K562 (cell line): ENCODE measurements at regions not wholly inside any gene's neighbourhood (a gene's known extent, or its start where the extent isn't known, plus 50 kb on each side); places are given as distances from the start of the nearest gene placed in this dataset.

Experiments used
- ATAC-seq: fragments of 200-7000 bp; cut with Tn5 transposase; 3 replicates; pipeline ENCODE4 v1.9.1; 2020; ENCODE audit warnings: moderate library complexity
- BruUV-seq: library from RNA; stranded (reverse); fragments of 400-500 nt; replicated peaks from 2 replicates; lab custom pipeline; 2021; lab: Mats Ljungman, UMichigan
- CTCF ChIA-PET: fragments of 300-600 bp; formaldehyde crosslinking; extraction: SDS; loops from one replicate; lab custom pipeline; 2021; ENCODE audit warnings: low intra/inter-chr PET ratio; lab: Yijun Ruan, JAX
- POLR2A ChIA-PET: fragments of 300-600, 350-650 bp; sonication (Branson Sonifier 250); formaldehyde crosslinking; extraction: SDS; loops from one replicate; lab custom pipeline; 2021; ENCODE audit warnings: antibody characterized with exemption, inconsistent platforms; lab: Yijun Ruan, JAX
- DNase-seq, 4 experiments: peaks; one replicate each; pipeline versions ENCODE4 v3.0.0 to v3.0.0-alpha.2; 2011 to 2018; ENCODE audit warnings: low spot score in 3 of 4, mixed read lengths in 3 of 4; ENCODE audit errors: extremely low read depth in 1 of 4
- FAIRE-seq: peaks from 2 replicates; lab custom pipeline; 2011; peaks lifted over from hg19 to GRCh38; lab: Jason Lieb, UNC
- H2AFZ ChIP-seq: 2 replicates; pipeline ENCODE4 v1.6.0; 2011; ENCODE audit warnings: low read depth, low read length, control low read depth, inconsistent platforms
- H3K27ac ChIP-seq: fragments of 200-600 bp; 3 replicates; pipeline ENCODE4 v1.8.0; 2011; ENCODE audit warnings: low read depth, mild to moderate bottlenecking, control low read depth, inconsistent platforms, low read length, moderate library complexity, mixed read lengths; ENCODE audit errors: extremely low read depth
- H3K27me3 ChIP-seq, 2 experiments: fragments of 300-600 bp in 1 of 2; 2 replicates in 1 of 2; 3 replicates in 1 of 2; pipeline versions ENCODE4 v1.6.0 to v1.8.0; 2011; ENCODE audit warnings: inconsistent platforms in 2 of 2, low read length in 2 of 2, mild to moderate bottlenecking in 1 of 2, mixed read lengths in 1 of 2, moderate library complexity in 1 of 2; ENCODE audit not compliant: control insufficient read depth in 2 of 2, insufficient read depth in 2 of 2
- H3K36me3 ChIP-seq: fragments of 300-600 bp; 3 replicates; pipeline ENCODE4 v1.8.0; 2011; ENCODE audit warnings: mild to moderate bottlenecking, low read length, inconsistent platforms; ENCODE audit not compliant: control insufficient read depth, insufficient read depth
- H3K4me1 ChIP-seq, 2 experiments: fragments of 200-600 bp in 1 of 2; replicated peaks in 1 of 2; 2 replicates in 1 of 2; 3 replicates in 1 of 2; pipeline versions ENCODE4 v1.5.1 to v1.8.0; 2011; ENCODE audit warnings: inconsistent platforms in 2 of 2, low read length in 2 of 2, mild to moderate bottlenecking in 1 of 2, mixed read lengths in 1 of 2, moderate library complexity in 1 of 2; ENCODE audit not compliant: control insufficient read depth in 2 of 2, insufficient read depth in 2 of 2
- H3K4me2 ChIP-seq: 2 replicates; pipeline ENCODE4 v1.6.1; 2011; ENCODE audit warnings: low read length, control low read depth, inconsistent platforms, mixed read lengths; ENCODE audit not compliant: insufficient read depth
- H3K4me3 ChIP-seq: fragments of 200-600 bp; sonication (generic), shearing (Covaris generic); 2 replicates; pipeline ENCODE4 v1.5.1; 2016; ENCODE audit warnings: control low read depth, inconsistent platforms
- H3K79me2 ChIP-seq: fragments of 200-600 bp; 3 replicates; pipeline ENCODE4 v1.8.0; 2011; ENCODE audit warnings: low read length, inconsistent platforms; ENCODE audit not compliant: control insufficient read depth, insufficient read depth
- H3K9ac ChIP-seq, 2 experiments: 2 replicates each; pipeline versions ENCODE4 v1.6.0 to v1.6.1; 2011; ENCODE audit warnings: low read depth in 2 of 2, low read length in 2 of 2, control low read depth in 1 of 2, inconsistent platforms in 1 of 2, mild to moderate bottlenecking in 1 of 2, mixed read lengths in 1 of 2; ENCODE audit not compliant: insufficient read depth in 1 of 2
- H3K9me1 ChIP-seq: one replicate; pipeline ENCODE4 v1.6.0; 2011; ENCODE audit warnings: inconsistent platforms, mild to moderate bottlenecking, low read length, moderate library complexity; ENCODE audit not compliant: control insufficient read depth, insufficient read depth
- H3K9me3 ChIP-seq: replicated peaks from 2 replicates; pipeline ENCODE4 v1.5.1; 2011; ENCODE audit warnings: low read depth, low read length, inconsistent platforms; ENCODE audit not compliant: control insufficient read depth, insufficient read depth
- H4K20me1 ChIP-seq: replicated peaks from 2 replicates; pipeline ENCODE4 v1.6.1; 2011; ENCODE audit warnings: low read length, inconsistent platforms, mixed read lengths; ENCODE audit not compliant: control insufficient read depth, insufficient read depth
- BACH1 ChIP-seq: fragments of 200-800 bp; sonication (Bioruptor generic); IDR thresholded peaks from 2 replicates; pipeline ENCODE4 v1.6.1; 2016; ENCODE audit warnings: missing genetic modification characterization, missing compliant biosample characterization
- HEY1 ChIP-seq: fragments of 250-450 bp; sonication (Bioruptor Pico); IDR thresholded peaks from 2 replicates; pipeline ENCODE4 v1.5.0; 2020; ENCODE audit warnings: mild to moderate bottlenecking, moderate library complexity, borderline replicate concordance
- KHSRP ChIP-seq: fragments of 450-650 bp; IDR thresholded peaks from 2 replicates; pipeline ENCODE4 v1.6.1; 2017
- MTA3 ChIP-seq: fragments of 450-650 bp; formaldehyde crosslinking; IDR thresholded peaks from 2 replicates; pipeline ENCODE4 v1.6.1; 2017; ENCODE audit warnings: mild to moderate bottlenecking, borderline replicate concordance
- NFYB ChIP-seq: IDR thresholded peaks from 2 replicates; pipeline ENCODE4 v1.6.1; 2011; ENCODE audit warnings: mild to moderate bottlenecking, moderate library complexity; ENCODE audit not compliant: insufficient read length; ENCODE audit errors: extremely low read depth
- NR1H2 ChIP-seq: sonication (generic); formaldehyde crosslinking; IDR thresholded peaks from 2 replicates; pipeline ENCODE4 v1.4.0; 2020; ENCODE audit warnings: mild to moderate bottlenecking, missing genetic modification reagents
- PHF21A ChIP-seq: fragments of 450-650 bp; IDR thresholded peaks from 2 replicates; pipeline ENCODE4 v1.6.1; 2017; ENCODE audit warnings: low read depth, borderline replicate concordance
- POLR3A ChIP-seq: IDR thresholded peaks from 2 replicates; pipeline ENCODE4 v1.6.1; 2011; ENCODE audit warnings: borderline replicate concordance, mild to moderate bottlenecking, moderate library complexity; ENCODE audit not compliant: insufficient read length, insufficient read depth; ENCODE audit errors: extremely low read depth
- SMAD2 ChIP-seq: fragments of 150-350 bp; IDR thresholded peaks from 2 replicates; pipeline ENCODE4 v1.6.1; 2014; ENCODE audit warnings: low read depth, mild to moderate bottlenecking, low read length
- SMAD3 ChIP-seq: fragments of 450-650 bp; formaldehyde crosslinking; conservative IDR thresholded peaks from 2 replicates; pipeline ENCODE4 v1.4.0; 2020; ENCODE audit warnings: mild to moderate bottlenecking
- SRSF1 ChIP-seq: fragments of 200-400 bp; formaldehyde crosslinking; IDR thresholded peaks from 2 replicates; pipeline ENCODE4 v1.6.1; 2017; ENCODE audit warnings: mild to moderate bottlenecking, low read depth, low read length, moderate library complexity
- SRSF9 ChIP-seq: fragments of 200-400 bp; formaldehyde crosslinking; IDR thresholded peaks from 2 replicates; pipeline ENCODE4 v1.6.1; 2017; ENCODE audit warnings: low read depth, low read length, borderline replicate concordance
- ZNF124 ChIP-seq: sonication (generic); formaldehyde crosslinking; IDR thresholded peaks from 2 replicates; pipeline ENCODE4 v1.8.1; 2022; ENCODE audit warnings: missing genetic modification reagents
- ZNF23 ChIP-seq: fragments of 250-450 bp; sonication (Bioruptor Pico); IDR thresholded peaks from 2 replicates; pipeline ENCODE4 v1.4.0; 2020; ENCODE audit warnings: mild to moderate bottlenecking
- ZNF695 ChIP-seq: fragments of 450-650 bp; formaldehyde crosslinking; IDR thresholded peaks from 2 replicates; pipeline ENCODE4 v1.4.0; 2020; ENCODE audit warnings: mild to moderate bottlenecking, moderate library complexity
- ZNF780A ChIP-seq: fragments of 250-450 bp; sonication (Bioruptor Pico); IDR thresholded peaks from 2 replicates; pipeline ENCODE4 v1.5.0; 2021; ENCODE audit warnings: mild to moderate bottlenecking
- WGBS: fragments of 100-300 bp; shearing (Covaris generic); methylation state at CpG from one replicate; pipeline ENCODE4 v1.1.6; 2016; ENCODE audit warnings: low coverage, mixed read lengths; ENCODE audit not compliant: insufficient coverage; ENCODE audit errors: missing lambda C conversion rate; 5-methylcytosine and 5-hydroxymethylcytosine counted together
- in situ Hi-C: fragments of 300-500 bp; cut with MboI; formaldehyde crosslinking; loops from 4 replicates; pipeline ENCODE4 v1.15.0; 2018; ENCODE audit warnings: inconsistent platforms, mixed read lengths
- intact Hi-C: fragments of 100-400 bp; cut with micrococcal nuclease; formaldehyde crosslinking; loops from 2 replicates; pipeline ENCODE4 v1.14.2; 2022
- TF ChIP-seq, protein P1 (sequence below): fragments of 450-650 bp; IDR thresholded peaks from 2 replicates; pipeline ENCODE4 v1.6.1; 2016; ENCODE audit warnings: missing biosample characterization, missing genetic modification characterization
- TF ChIP-seq, protein P2 (sequence below): fragments of 450-650 bp; IDR thresholded peaks from one replicate; pipeline ENCODE4 v1.6.1; 2018; ENCODE audit warnings: mild to moderate bottlenecking, moderate library complexity; ENCODE audit not compliant: partially characterized antibody
- TF ChIP-seq, protein P3 (sequence below): sonication (generic); formaldehyde crosslinking; IDR thresholded peaks from 2 replicates; pipeline ENCODE4 v1.4.0; 2020; ENCODE audit warnings: mild to moderate bottlenecking, missing genetic modification reagents

DNA sequence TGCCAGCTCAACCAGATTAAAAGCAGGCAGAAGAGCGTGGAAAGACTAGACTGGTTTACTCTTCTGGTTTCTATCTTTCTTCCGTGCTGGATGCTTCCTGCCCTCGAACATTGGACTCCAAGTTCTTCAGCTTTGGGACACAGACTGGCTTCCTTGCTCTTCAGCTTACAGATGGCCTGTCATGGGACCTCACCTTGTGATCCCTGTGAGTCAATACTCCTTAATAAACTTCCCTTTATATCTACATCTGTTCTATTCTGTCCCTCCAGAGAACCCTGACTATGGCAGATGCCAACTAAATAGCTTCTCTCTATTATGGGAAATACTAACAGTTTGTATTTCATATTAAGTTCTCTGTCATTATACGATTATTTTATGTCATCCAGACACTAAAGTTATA is 609.1 kb downstream of the LMO7 start:
- in situ Hi-C loops (no loop called here), intact Hi-C loops (no loop called here)
- TF ChIP-seq PHF21A (no peak), BACH1 (tag) (no peak), ZNF23 (CRISPR knock-in tag) (no peak), SMAD3 (no peak), KHSRP (no peak), NR1H2 (CRISPR knock-in tag) (no peak), SRSF9 (no peak), POLR3A (no peak), SMAD2 (no peak), SRSF1 (no peak), MTA3 (no peak), ZNF695 (CRISPR knock-in tag) (no peak), HEY1 (CRISPR knock-in tag) (no peak), NFYB (no peak), ZNF124 (CRISPR knock-in tag) (no peak), ZNF780A (CRISPR knock-in tag) (no peak)
- TF ChIP-seq, protein P1, sequence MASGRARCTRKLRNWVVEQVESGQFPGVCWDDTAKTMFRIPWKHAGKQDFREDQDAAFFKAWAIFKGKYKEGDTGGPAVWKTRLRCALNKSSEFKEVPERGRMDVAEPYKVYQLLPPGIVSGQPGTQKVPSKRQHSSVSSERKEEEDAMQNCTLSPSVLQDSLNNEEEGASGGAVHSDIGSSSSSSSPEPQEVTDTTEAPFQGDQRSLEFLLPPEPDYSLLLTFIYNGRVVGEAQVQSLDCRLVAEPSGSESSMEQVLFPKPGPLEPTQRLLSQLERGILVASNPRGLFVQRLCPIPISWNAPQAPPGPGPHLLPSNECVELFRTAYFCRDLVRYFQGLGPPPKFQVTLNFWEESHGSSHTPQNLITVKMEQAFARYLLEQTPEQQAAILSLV (tag): no peak
- TF ChIP-seq, protein P2, sequence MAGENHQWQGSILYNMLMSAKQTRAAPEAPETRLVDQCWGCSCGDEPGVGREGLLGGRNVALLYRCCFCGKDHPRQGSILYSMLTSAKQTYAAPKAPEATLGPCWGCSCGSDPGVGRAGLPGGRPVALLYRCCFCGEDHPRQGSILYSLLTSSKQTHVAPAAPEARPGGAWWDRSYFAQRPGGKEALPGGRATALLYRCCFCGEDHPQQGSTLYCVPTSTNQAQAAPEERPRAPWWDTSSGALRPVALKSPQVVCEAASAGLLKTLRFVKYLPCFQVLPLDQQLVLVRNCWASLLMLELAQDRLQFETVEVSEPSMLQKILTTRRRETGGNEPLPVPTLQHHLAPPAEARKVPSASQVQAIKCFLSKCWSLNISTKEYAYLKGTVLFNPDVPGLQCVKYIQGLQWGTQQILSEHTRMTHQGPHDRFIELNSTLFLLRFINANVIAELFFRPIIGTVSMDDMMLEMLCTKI: no peak
- TF ChIP-seq, protein P3, sequence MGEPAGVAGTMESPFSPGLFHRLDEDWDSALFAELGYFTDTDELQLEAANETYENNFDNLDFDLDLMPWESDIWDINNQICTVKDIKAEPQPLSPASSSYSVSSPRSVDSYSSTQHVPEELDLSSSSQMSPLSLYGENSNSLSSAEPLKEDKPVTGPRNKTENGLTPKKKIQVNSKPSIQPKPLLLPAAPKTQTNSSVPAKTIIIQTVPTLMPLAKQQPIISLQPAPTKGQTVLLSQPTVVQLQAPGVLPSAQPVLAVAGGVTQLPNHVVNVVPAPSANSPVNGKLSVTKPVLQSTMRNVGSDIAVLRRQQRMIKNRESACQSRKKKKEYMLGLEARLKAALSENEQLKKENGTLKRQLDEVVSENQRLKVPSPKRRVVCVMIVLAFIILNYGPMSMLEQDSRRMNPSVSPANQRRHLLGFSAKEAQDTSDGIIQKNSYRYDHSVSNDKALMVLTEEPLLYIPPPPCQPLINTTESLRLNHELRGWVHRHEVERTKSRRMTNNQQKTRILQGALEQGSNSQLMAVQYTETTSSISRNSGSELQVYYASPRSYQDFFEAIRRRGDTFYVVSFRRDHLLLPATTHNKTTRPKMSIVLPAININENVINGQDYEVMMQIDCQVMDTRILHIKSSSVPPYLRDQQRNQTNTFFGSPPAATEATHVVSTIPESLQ (CRISPR knock-in tag): no peak
- H2AFZ ChIP-seq: no peak overlapping the region
- no peaks in the 10 kb centered on the region for H3K36me3 ChIP-seq
- no peaks in the 10 kb centered on the region for H3K79me2 ChIP-seq
- no peaks in the 10 kb centered on the region for H3K27me3 ChIP-seq
- no peak for FAIRE-seq
- DNase-seq: no peak
- H3K27ac ChIP-seq: no peak overlapping the region
- no peak overlapping the region for H3K9ac ChIP-seq
- ChIA-PET POLR2A (no interaction called here), CTCF (no interaction called here)
- no peaks in the 10 kb centered on the region for H3K9me1 ChIP-seq
- 0% methylated on average over 4 of the region's 4 CpGs for WGBS
- no peak overlapping the region for H3K4me3 ChIP-seq
- ATAC-seq: no peak
- H3K9me3 ChIP-seq: no peaks in the 10 kb centered on the region
- BruUV-seq: no TSS peak
- H4K20me1 ChIP-seq: no peaks in the 10 kb centered on the region
- no peak overlapping the region for H3K4me2 ChIP-seq
- H3K4me1 ChIP-seq: no peaks in the 10 kb centered on the region
